ENCODE measurements at regions not wholly inside any gene's neighbourhood (a gene's known extent, or its start where the extent isn't known, plus 50 kb on each side); places are given as distances from the start of the nearest gene placed in this dataset.
"Not testable (repeated sequence)": the region's sequence is repeated elsewhere in the genome, so short reads cannot be mapped to it uniquely, and the experiment has no call there.

- no peak for TF ChIP-seq ZNF274 (IDR thresholded peaks at IDR 0.05; ENCODE audit: low read depth, low read length)
- no peak overlapping the region for H3K4me3 ChIP-seq (ENCODE audit: low read length)
Observed at GRCh38 chr1:81213279-81213678, 587.5 kb upstream of the ADGRL2 start.

GRCh38 chr1:81209461-81209860, 591.3 kb upstream of the ADGRL2 start:
- TF ChIP-seq ZNF274 (IDR thresholded peaks at IDR 0.05; ENCODE audit: low read depth, low read length): no peak
- H3K4me3 ChIP-seq (ENCODE audit: low read length): no peak overlapping the region

- no peak overlapping the region for H3K4me3 ChIP-seq (ENCODE audit: low read length)
- TF ChIP-seq ZNF274 (IDR thresholded peaks at IDR 0.05; ENCODE audit: low read depth, low read length): no peak
Observed at GRCh38 chr1:81208441-81208840, 592.3 kb upstream of the ADGRL2 start.

DNA sequence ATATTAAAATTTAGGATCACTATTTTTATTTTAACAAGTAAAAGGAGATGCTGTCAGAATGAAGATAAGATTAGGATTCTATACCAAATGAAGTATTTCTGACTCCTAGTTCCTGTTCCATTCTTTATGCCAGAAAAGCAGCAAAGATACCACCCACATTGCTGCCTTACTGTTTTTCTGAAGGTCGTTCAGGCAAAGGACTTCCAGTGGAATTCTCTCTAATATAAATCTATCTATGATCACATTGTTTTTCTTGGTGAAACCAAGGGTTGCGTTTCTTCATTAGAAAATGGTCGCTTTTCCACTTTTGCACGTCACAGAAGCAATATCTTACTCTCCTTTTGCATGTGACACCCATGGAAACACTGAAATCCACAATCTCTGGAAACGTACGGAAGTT, 594.8 kb upstream of the ADGRL2 start:
- no peak for TF ChIP-seq ZNF274 (IDR thresholded peaks at IDR 0.05; ENCODE audit: low read depth, low read length)
- H3K4me3 ChIP-seq (ENCODE audit: low read length): no peak overlapping the region

DNA sequence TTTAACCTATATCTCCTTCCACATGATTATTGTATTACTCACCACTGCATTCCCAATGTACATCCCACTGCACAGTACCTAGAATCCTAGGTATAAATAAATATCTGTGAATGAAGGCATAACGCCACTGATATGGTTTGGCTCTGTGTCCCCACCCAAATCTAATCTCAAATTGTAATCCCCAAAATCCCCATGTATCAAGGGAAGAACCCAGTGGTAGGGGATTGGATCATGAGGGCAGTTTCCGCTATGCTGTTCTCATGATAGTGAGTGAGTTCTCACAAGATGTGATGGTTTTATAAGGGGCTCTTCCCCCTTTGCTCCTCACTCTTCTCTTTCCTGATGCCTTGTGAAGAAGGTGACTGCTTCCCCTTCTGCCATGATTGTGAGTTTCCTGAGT, 599.0 kb upstream of the ADGRL2 start:
- TF ChIP-seq ZNF274 (IDR thresholded peaks at IDR 0.05; ENCODE audit: low read depth, low read length): no peak
- H3K4me3 ChIP-seq (ENCODE audit: low read length): no peak overlapping the region

- H3K4me3 ChIP-seq (ENCODE audit: low read length): no peak overlapping the region
- no peak for TF ChIP-seq ZNF274 (IDR thresholded peaks at IDR 0.05; ENCODE audit: low read depth, low read length)
Observed at GRCh38 chr1:81197591-81197990, 603.1 kb upstream of the ADGRL2 start.

- TF ChIP-seq ZNF274 (IDR thresholded peaks at IDR 0.05; ENCODE audit: low read depth, low read length): no peak
- no peak overlapping the region for H3K4me3 ChIP-seq (ENCODE audit: low read length)
Observed at GRCh38 chr1:81192647-81193642, 607.8 kb upstream of the ADGRL2 start.

GRCh38 chr1:81190003-81190402, 610.7 kb upstream of the ADGRL2 start:
- TF ChIP-seq ZNF274 (IDR thresholded peaks at IDR 0.05; ENCODE audit: low read depth, low read length): no peak
- H3K4me3 ChIP-seq (ENCODE audit: low read length): no peak overlapping the region

GRCh38 chr1:81187635-81188034, 613.1 kb upstream of the ADGRL2 start:
- no peak for TF ChIP-seq ZNF274 (IDR thresholded peaks at IDR 0.05; ENCODE audit: low read depth, low read length)
- no peak overlapping the region for H3K4me3 ChIP-seq (ENCODE audit: low read length)

GRCh38 chr1:81186261-81186660, 614.5 kb upstream of the ADGRL2 start:
- TF ChIP-seq ZNF274 (IDR thresholded peaks at IDR 0.05; ENCODE audit: low read depth, low read length): no peak
- no peak overlapping the region for H3K4me3 ChIP-seq (ENCODE audit: low read length)

DNA sequence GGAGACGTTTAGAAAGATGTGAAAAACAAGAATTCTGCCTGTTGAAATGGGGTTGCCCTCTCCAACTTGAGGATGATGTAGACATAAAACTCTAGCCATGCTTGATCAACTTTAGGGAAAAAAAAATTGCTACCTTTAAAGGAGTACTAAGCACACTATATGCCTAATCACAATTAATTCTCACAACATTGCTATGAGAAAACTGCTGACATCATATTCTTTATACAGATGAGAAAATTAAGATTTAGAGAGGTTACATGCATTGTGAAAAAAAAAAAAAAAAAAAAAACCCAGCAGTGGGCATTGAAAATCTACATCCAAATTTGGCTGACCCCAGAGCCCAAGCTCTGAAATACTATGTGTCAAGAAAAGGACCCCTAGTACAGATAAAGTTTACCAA, 617.2 kb upstream of the ADGRL2 start:
- no peak overlapping the region for H3K4me3 ChIP-seq (ENCODE audit: low read length)
- TF ChIP-seq ZNF274 (IDR thresholded peaks at IDR 0.05; ENCODE audit: low read depth, low read length): no peak

- H3K4me3 ChIP-seq (ENCODE audit: low read length): no peak overlapping the region
- no peak for TF ChIP-seq ZNF274 (IDR thresholded peaks at IDR 0.05; ENCODE audit: low read depth, low read length)
Observed at GRCh38 chr1:81183051-81183450, 617.7 kb upstream of the ADGRL2 start.

- no peak overlapping the region for H3K4me3 ChIP-seq (ENCODE audit: low read length)
- TF ChIP-seq ZNF274 (IDR thresholded peaks at IDR 0.05; ENCODE audit: low read depth, low read length): no peak
Observed at GRCh38 chr1:81179242-81179641, 621.5 kb upstream of the ADGRL2 start.

DNA sequence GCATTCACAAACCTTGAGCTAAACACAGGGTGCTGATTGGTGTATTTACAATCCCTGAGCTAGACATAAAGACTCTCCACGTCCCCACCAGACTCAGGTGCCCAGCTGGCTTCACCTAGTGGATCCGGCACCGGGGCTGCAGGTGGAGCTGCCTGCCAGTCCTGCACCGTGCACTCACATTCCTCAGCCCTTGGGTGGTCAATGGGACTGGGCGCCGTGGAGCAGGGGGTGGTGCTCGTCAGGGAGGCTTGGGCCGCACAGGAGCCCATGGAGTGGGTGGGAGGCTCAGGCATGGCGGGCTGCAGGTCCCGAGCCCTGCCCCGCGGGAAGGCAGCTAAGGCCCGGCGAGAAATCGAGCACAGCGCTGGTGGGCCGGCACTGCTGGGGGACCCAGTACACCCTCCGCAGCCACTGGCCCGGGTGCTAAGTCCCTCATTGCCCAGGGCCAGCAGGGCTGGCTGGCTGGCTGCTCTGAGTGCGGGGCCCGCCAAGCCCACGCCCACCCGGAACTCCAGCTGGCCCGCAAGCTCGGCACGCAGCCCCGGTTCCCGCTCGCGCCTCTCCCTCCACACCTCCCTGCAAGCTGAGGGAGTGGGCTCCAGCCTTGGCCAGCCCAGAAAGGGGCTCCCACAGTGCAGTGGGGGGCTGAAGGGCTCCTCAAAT, 622.2 kb upstream of the ADGRL2 start:
- not testable (repeated sequence) for H3K4me3 ChIP-seq (ENCODE audit: low read length)

GRCh38 chr1:81174811-81175476, 625.8 kb upstream of the ADGRL2 start:
- no peak for TF ChIP-seq ZNF274 (IDR thresholded peaks at IDR 0.05; ENCODE audit: low read depth, low read length)
- H3K4me3 ChIP-seq (ENCODE audit: low read length): no peak overlapping the region
